G401.6 (cell line): ENCODE measurements at regions not wholly inside any gene's neighbourhood (a gene's known extent, or its start where the extent isn't known, plus 50 kb on each side); places are given as distances from the start of the nearest gene placed in this dataset.
"Not testable (repeated sequence)": the region's sequence is repeated elsewhere in the genome, so short reads cannot be mapped to it uniquely, and the experiment has no call there.

Source experiments
- FAIRE-seq: peaks from 2 replicates; lab custom pipeline; 2012; peaks lifted over from hg19 to GRCh38; lab: Jason Lieb, UNC

GRCh38 chr9:100714372-100715099 is 136.7 kb downstream of the CAVIN4 start:
- peak; percentile 79 for FAIRE-seq

GRCh38 chr9:100715100-100715380 is 137.2 kb downstream of the CAVIN4 start:
- no peak for FAIRE-seq

GRCh38 chr9:100718717-100719116 is 140.8 kb downstream of the CAVIN4 start:
- no peak for FAIRE-seq

DNA sequence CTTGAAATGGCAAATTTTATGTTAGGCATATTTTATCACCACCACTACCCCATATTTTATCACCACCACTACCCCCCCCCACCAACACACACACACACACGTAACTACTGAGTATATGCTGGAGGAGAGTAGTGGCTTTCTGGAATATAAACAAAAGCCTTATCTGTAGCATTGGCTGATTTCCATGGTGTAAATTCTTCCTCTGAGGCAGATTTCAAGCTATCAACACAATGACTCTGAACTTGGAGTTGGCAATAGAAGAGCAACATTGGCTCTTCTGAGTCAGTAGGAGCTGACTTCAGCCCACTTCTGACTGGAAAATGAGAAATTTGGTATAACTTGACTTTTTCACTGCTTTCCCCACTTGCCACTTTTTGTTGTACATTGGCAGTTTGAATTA is 143.0 kb downstream of the CAVIN4 start:
- FAIRE-seq: no peak

DNA sequence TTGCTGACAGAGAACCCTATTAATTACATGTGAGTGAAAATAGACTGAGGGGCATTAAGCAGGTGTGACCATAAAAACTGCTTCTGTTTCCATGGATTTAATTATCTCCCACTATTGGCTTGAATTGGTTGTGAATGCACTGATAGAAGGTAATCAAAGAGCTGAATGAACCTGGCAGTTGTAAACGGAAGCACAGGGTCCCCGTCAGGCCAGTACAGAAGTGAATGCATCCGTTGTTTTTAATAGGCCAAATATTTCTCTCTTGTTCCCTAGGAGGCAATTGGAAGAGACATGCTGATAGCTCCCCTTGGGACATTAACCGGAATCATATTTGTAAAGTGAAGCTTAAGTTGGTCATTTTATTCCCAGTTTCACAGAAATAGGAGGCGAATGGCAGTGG is 147.0 kb downstream of the CAVIN4 start:
- FAIRE-seq: no peak

DNA sequence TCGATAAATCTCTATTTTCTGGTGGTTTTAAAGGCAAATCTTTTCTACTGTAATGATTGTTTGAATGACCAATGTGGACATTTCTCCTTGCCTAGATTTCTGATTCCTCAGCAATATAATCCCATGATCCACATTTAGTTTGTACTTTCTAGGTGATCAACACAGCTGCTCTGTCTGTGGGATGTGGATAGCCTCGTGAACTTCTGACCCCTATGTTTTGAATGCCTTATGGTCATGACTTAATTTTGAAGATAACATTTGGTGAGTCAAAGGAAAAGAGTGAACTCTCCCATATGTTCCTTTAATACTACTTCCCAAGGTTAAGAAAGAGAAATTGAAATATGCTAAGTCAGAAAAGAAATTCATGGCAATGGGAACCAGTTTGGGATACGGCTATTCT is 147.5 kb downstream of the CAVIN4 start:
- FAIRE-seq: no peak

GRCh38 chr9:100729336-100729895 is 151.5 kb downstream of the CAVIN4 start:
- no peak for FAIRE-seq

- no peak for FAIRE-seq
These were observed 152.2 kb downstream of the CAVIN4 start for GRCh38 chr9:100730086-100730485.

GRCh38 chr9:100731038-100731556 is 153.2 kb downstream of the CAVIN4 start:
- FAIRE-seq: no peak

GRCh38 chr9:100731557-100731956 is 153.7 kb downstream of the CAVIN4 start:
- FAIRE-seq: no peak

- FAIRE-seq: no peak
These were observed 161.3 kb downstream of the CAVIN4 start for GRCh38 chr9:100739208-100739607.

- FAIRE-seq: no peak
These were observed 161.8 kb downstream of the CAVIN4 start for GRCh38 chr9:100739666-100740065.

GRCh38 chr9:100748930-100749329 is 171.1 kb downstream of the CAVIN4 start:
- not testable (repeated sequence) for FAIRE-seq

DNA sequence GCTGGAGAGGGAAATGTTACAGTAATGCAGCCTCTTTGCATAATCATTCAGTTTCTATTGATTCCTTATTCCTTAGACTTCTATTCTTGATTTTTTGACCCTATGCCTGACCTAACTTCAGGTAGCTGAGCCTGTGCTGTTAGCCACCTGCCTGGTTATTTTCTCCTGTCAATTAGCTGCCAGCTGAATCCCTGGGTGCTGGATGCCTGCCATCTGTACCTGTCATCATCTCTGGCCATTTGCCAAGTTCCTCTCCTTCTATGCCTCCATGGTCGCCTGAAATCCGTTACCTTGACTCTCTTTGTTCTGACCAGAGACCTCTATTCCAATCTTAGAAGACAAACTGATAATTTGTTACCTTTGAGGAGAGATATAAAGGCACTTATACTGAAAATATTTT is 178.3 kb downstream of the CAVIN4 start:
- no peak for FAIRE-seq

GRCh38 chr9:100759215-100759614 is 181.3 kb downstream of the CAVIN4 start:
- no peak for FAIRE-seq

DNA sequence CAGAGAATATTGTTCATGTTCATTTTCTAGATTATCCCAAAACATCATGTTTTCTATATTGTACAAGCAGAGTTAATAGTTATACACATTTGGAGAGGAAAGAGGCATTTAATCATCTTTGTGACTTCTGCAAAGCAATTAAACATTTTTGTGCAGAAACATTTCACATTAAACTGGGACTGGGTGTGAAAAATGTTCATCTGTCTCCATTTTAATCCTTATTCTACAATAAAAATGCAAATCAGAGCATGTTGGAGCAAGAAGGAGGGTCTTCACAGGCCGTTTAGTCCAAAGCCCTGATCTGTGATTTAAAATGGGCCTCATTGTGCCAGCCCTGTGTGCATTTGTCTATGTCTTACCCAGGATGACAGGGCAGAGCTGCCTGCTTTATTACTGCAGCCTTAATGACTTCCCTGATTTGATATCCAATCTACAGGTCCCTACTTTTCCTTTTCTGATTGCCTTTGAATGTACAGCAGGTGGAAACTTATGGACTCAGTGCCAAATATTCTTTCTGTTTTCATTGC is 183.5 kb downstream of the CAVIN4 start:
- FAIRE-seq: no peak

- no peak for FAIRE-seq
These were observed 196.4 kb downstream of the CAVIN4 start for GRCh38 chr9:100774326-100774725.

- no peak for FAIRE-seq
These were observed 197.1 kb downstream of the CAVIN4 start for GRCh38 chr9:100774962-100775361.

DNA sequence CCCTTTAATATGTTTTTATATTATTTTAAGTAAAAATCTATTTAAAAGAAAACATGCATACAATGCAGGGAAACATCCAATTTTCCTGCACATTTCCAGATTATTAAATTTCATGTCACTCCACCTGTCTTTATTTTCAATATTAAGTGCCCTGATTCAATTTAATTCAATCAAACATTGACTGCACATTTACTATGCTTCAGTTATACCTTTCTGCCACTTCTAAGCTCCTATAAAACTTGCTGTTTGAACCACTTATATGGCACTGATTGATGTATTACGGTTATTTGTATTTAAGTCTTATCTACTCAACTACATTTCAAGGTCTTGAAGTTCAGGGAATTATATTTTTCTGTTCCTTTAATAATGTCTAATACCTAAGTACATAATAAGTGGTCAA is 198.0 kb downstream of the CAVIN4 start:
- FAIRE-seq: no peak

- FAIRE-seq: no peak
These were observed 206.9 kb downstream of the CAVIN4 start for GRCh38 chr9:100784755-100785154.

DNA sequence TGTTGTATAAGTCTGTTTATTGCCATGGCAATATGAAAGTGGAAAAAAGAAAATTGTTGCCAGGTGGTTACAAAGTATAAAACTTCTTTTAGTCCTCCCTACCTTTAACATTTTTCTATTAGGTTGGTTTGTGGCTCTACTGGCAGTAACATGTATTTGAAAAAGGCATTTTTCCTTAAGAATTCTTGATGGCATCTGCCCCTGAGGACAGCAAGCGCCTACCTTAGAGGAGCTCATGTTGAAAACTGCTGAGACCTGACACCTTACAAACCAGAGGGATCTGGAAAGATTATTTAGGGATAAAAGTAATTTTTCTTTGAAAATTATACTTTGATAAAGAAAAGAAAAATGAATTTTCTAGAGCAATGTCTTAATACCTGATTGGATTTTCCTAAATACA is 208.1 kb downstream of the CAVIN4 start:
- no peak for FAIRE-seq

GRCh38 chr9:100794738-100795269 is 216.9 kb downstream of the CAVIN4 start:
- FAIRE-seq: no peak

GRCh38 chr9:100803956-100804355 is 224.6 kb upstream of the PLPPR1 start:
- FAIRE-seq: no peak

- FAIRE-seq: no peak
These were observed 216.9 kb upstream of the PLPPR1 start for GRCh38 chr9:100811643-100812042.
